ENCODE measurements at regions not wholly inside any gene's neighbourhood (a gene's known extent, or its start where the extent isn't known, plus 50 kb on each side); places are given as distances from the start of the nearest gene placed in this dataset.

DNA sequence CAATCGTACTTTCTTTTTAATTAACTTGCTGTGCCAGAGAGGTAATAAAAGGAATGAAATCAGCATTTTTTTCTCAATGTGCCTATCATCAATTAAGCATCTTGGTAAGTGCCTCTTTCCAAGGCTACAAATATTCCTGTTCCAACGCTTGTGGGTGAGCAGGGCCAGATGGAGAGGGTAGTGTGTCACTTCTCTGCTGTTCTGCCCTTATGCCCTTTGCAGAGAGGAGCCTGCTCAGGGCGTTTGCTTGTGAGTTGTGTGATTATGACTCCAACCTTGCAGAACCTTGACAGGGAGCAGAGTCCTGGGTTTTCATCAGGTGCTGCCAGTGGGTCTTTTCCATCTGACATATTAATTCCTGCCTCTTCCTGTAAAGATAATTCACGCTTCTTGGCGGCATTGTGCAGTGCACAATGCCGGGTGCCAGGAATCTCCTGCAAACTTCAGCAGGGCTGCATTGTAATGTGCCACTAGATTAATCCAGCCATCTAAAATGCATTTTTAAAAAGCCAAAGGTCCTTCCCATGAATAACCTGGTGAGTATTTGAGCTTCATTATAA lies 234.4 kb downstream of the ARHGAP12 start:
- ATAC-seq (no peak), DNase-seq (no peak)
- intact Hi-C loops (cut with DNase I), result no loop called here
- Histone ChIP-seq H3K4me1 (peaks cover 21% of the 10 kb centered on the region), H3K4me3 (no peak overlapping the region), H3K36me3 (ENCODE audit: insufficient read depth in 1 of 2, low read depth in 1 of 2) (no peaks in the 10 kb centered on the region), H3K9me3 (peaks cover 5% of the 10 kb centered on the region), H3K27ac (no peak overlapping the region), H3K27me3 (ENCODE audit: insufficient read depth in 3 of 3, low read length in 2 of 3) (no peaks in the 10 kb centered on the region)
- TF ChIP-seq, protein P1, sequence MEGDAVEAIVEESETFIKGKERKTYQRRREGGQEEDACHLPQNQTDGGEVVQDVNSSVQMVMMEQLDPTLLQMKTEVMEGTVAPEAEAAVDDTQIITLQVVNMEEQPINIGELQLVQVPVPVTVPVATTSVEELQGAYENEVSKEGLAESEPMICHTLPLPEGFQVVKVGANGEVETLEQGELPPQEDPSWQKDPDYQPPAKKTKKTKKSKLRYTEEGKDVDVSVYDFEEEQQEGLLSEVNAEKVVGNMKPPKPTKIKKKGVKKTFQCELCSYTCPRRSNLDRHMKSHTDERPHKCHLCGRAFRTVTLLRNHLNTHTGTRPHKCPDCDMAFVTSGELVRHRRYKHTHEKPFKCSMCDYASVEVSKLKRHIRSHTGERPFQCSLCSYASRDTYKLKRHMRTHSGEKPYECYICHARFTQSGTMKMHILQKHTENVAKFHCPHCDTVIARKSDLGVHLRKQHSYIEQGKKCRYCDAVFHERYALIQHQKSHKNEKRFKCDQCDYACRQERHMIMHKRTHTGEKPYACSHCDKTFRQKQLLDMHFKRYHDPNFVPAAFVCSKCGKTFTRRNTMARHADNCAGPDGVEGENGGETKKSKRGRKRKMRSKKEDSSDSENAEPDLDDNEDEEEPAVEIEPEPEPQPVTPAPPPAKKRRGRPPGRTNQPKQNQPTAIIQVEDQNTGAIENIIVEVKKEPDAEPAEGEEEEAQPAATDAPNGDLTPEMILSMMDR (IDR thresholded peaks at IDR 0.05), result no peak
- WGBS, 3 donors, result 45 to 53% (median 48%) methylated on average over 6 of the region's 6 CpGs

DNA sequence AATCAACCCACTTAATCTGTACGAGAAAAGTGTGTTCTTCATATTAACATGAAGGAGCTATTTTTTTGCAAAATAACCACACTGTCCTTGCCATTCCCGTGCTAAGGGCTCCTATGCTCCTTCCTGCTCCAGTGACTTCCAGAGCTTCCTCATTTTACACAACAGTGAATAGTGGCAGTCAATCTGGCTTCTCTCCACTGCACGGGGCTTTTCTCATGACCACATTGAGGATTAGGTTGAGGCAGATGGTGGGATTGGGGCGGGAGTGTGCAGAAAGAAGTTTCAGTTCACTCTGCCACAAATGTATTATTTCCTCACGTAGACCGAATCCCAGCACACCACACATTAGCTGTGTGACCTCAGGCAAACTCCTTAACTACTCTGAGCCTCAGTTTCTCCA lies 235.1 kb downstream of the ARHGAP12 start:
- intact Hi-C loops (cut with DNase I), result no loop called here
- H3K4me1 ChIP-seq, result peaks cover 14% of the 10 kb centered on the region
- WGBS, 3 donors, result 45 to 68% (median 45%) methylated on average over 6 of the region's 6 CpGs
- no peaks in the 10 kb centered on the region for H3K36me3 ChIP-seq (ENCODE audit: insufficient read depth in 1 of 2, low read depth in 1 of 2)
- DNase-seq, result no peak
- ATAC-seq, result no peak
- TF ChIP-seq, protein P1 (IDR thresholded peaks at IDR 0.05), result no peak
- H3K4me3 ChIP-seq, result no peak overlapping the region
- H3K27me3 ChIP-seq (ENCODE audit: insufficient read depth in 3 of 3, low read length in 2 of 3), result no peaks in the 10 kb centered on the region
- H3K9me3 ChIP-seq, result peaks cover 5% of the 10 kb centered on the region
- H3K27ac ChIP-seq, result no peak overlapping the region

GRCh38 chr10:31689233-31689632 lies 239.4 kb downstream of the ARHGAP12 start:
- TF ChIP-seq, protein P1 (IDR thresholded peaks at IDR 0.05), result no peak
- ATAC-seq (no peak), DNase-seq (no peak)
- no peaks in the 10 kb centered on the region for H3K27me3 ChIP-seq (ENCODE audit: insufficient read depth in 3 of 3, low read length in 2 of 3)
- no peaks in the 10 kb centered on the region for H3K4me1 ChIP-seq
- intact Hi-C loops (cut with DNase I), result loop anchor here in 1 of 2 donors (10.0 kb wide), 1 partner anchor 364 kb away; no protein-coding TSS in a partner anchor
- no peak overlapping the region for H3K4me3 ChIP-seq
- H3K9me3 ChIP-seq, result peaks cover 16% of the 10 kb centered on the region
- H3K27ac ChIP-seq, result no peak overlapping the region
- no peaks in the 10 kb centered on the region for H3K36me3 ChIP-seq (ENCODE audit: insufficient read depth in 1 of 2, low read depth in 1 of 2)
- WGBS, 3 donors, result 22 to 59% (median 37%) methylated on average over 1 of the region's 1 CpG

GRCh38 chr10:31687663-31688482 lies 240.8 kb downstream of the ARHGAP12 start:
- peak; percentile 43 to 71 (median 56) for ATAC-seq
- H3K36me3 ChIP-seq (ENCODE audit: insufficient read depth in 1 of 2, low read depth in 1 of 2), result no peaks in the 10 kb centered on the region
- no peak for DNase-seq
- peaks cover 29% of the 10 kb centered on the region for H3K9me3 ChIP-seq
- 76 to 83% (median 81%) methylated on average over 3 of the region's 3 CpGs for WGBS, 3 donors
- H3K4me1 ChIP-seq, result no peaks in the 10 kb centered on the region
- no peaks in the 10 kb centered on the region for H3K27me3 ChIP-seq (ENCODE audit: insufficient read depth in 3 of 3, low read length in 2 of 3)
- H3K4me3 ChIP-seq, result no peak overlapping the region
- TF ChIP-seq, protein P1 (IDR thresholded peaks at IDR 0.05), result no peak
- intact Hi-C loops (cut with DNase I), result loop anchor here in 1 of 2 donors (10.0 kb wide), 1 partner anchor 363 kb away; no protein-coding TSS in a partner anchor
- H3K27ac ChIP-seq, result no peak overlapping the region

Measured in psoas muscle (tissue), 7 donors.